ENCODE measurements at regions not wholly inside any gene's neighbourhood (a gene's known extent, or its start where the extent isn't known, plus 50 kb on each side); places are given as distances from the start of the nearest gene placed in this dataset.

DNA sequence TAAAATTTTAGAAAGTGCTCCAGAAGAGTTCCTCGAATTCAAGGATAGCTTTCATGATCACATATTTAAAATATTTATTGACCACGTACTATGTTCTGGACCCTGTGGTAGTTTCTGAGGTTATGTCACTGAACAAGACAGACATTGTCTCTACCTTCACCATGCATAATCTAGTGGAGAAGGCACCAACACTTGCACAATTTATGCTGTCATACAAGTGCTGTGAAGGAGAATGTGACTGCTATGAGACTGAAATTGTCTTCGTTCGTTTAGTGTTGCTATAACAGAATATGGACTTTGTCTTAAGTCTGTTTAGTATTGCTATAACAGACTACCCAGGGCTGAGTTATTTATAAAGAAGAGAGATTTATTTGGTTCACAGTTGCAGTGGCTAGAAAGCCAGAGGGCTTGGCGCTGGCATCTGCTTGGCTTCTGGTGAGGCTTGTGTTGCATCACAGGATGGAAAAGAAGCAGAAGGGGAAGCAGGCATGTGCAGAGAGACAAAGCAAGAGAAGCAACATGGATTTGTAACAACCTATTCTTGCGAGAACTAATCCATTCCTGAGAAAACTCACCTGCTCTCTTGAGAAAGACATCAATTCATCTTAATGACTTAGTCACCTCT lies 50.0 kb upstream of the RFX8 start:
- no peak for DNase-seq (ENCODE audit: low spot score in 2 of 2)
- Histone ChIP-seq H3K4me1 (no peaks in the 10 kb centered on the region), H3K27ac (no peak overlapping the region), H3K36me3 (no peaks in the 10 kb centered on the region), H3K9me3 (peaks cover 0 to 2% (median 0%) of the 10 kb centered on the region in 4 donors), H3K27me3 (no peaks in the 10 kb centered on the region), H3K4me3 (no peak overlapping the region)
- TF ChIP-seq POLR2A (IDR thresholded peaks at IDR 0.05) (no peak), EP300 (IDR thresholded peaks at IDR 0.05) (no peak)
- TF ChIP-seq, protein P1, sequence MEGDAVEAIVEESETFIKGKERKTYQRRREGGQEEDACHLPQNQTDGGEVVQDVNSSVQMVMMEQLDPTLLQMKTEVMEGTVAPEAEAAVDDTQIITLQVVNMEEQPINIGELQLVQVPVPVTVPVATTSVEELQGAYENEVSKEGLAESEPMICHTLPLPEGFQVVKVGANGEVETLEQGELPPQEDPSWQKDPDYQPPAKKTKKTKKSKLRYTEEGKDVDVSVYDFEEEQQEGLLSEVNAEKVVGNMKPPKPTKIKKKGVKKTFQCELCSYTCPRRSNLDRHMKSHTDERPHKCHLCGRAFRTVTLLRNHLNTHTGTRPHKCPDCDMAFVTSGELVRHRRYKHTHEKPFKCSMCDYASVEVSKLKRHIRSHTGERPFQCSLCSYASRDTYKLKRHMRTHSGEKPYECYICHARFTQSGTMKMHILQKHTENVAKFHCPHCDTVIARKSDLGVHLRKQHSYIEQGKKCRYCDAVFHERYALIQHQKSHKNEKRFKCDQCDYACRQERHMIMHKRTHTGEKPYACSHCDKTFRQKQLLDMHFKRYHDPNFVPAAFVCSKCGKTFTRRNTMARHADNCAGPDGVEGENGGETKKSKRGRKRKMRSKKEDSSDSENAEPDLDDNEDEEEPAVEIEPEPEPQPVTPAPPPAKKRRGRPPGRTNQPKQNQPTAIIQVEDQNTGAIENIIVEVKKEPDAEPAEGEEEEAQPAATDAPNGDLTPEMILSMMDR (IDR thresholded peaks at IDR 0.05): no peak
- WGBS, 2 donors: 73 to 78% methylated on average over 6 of the region's 6 CpGs
